Astrocyte (in vitro differentiated cells and primary cell): ENCODE measurements at regions not wholly inside any gene's neighbourhood (a gene's known extent, or its start where the extent isn't known, plus 50 kb on each side); places are given as distances from the start of the nearest gene placed in this dataset.

Experiments used
- DNase-seq: peaks from one replicate; pipeline ENCODE4 v3.0.0-alpha.2; 2010; ENCODE audit warnings: low read depth
- FAIRE-seq: peaks from 2 replicates; lab custom pipeline; 2011; peaks lifted over from hg19 to GRCh38; lab: Jason Lieb, UNC
- H2AFZ ChIP-seq: 2 replicates; pipeline ENCODE4 v1.6.0; 2012; ENCODE audit warnings: low read depth, low read length, inconsistent platforms
- H3K27ac ChIP-seq: 2 replicates; pipeline ENCODE4 v1.5.1; 2011; ENCODE audit warnings: low read depth, low read length, inconsistent platforms
- H3K27me3 ChIP-seq: 2 replicates; pipeline ENCODE4 v1.6.0; 2011; ENCODE audit warnings: low read length, inconsistent platforms; ENCODE audit not compliant: insufficient read depth
- H3K36me3 ChIP-seq: 2 replicates; pipeline ENCODE4 v1.5.1; 2011; ENCODE audit warnings: low read length, inconsistent platforms; ENCODE audit not compliant: insufficient read depth
- H3K4me1 ChIP-seq: 2 replicates; pipeline ENCODE4 v1.5.1; 2011; ENCODE audit warnings: low read length, inconsistent platforms; ENCODE audit not compliant: insufficient read depth
- H3K4me2 ChIP-seq: 2 replicates; pipeline ENCODE4 v1.6.0; 2012; ENCODE audit warnings: low read length, inconsistent platforms
- H3K4me3 ChIP-seq: 2 replicates; pipeline ENCODE4 v1.5.1; 2011; ENCODE audit warnings: low read depth, mild to moderate bottlenecking, low read length, inconsistent platforms; ENCODE audit not compliant: insufficient read depth
- H3K79me2 ChIP-seq: 2 replicates; pipeline ENCODE4 v1.6.0; 2012; ENCODE audit warnings: mild to moderate bottlenecking, low read length, inconsistent platforms; ENCODE audit not compliant: insufficient read depth
- H3K9ac ChIP-seq: 2 replicates; pipeline ENCODE4 v1.6.0; 2012; ENCODE audit warnings: mild to moderate bottlenecking, low read length, inconsistent platforms
- H3K9me3 ChIP-seq: 2 replicates; pipeline ENCODE4 v1.5.1; 2012; ENCODE audit warnings: low read depth, mild to moderate bottlenecking, low read length, inconsistent platforms; ENCODE audit not compliant: insufficient read depth
- H4K20me1 ChIP-seq: 2 replicates; pipeline ENCODE4 v1.6.0; 2012; ENCODE audit warnings: low read length, inconsistent platforms; ENCODE audit not compliant: insufficient read depth
- H3K27ac Mint-ChIP-seq: one replicate; pipeline ENCODE4 v1.8.0; 2021; ENCODE audit warnings: mild to moderate bottlenecking, mixed read lengths; ENCODE audit not compliant: unreplicated experiment
- H3K27me3 Mint-ChIP-seq: one replicate; pipeline ENCODE4 v1.8.0; 2021; ENCODE audit warnings: low read depth, mixed read lengths; ENCODE audit not compliant: unreplicated experiment
- H3K36me3 Mint-ChIP-seq: one replicate; pipeline ENCODE4 v1.8.0; 2021; ENCODE audit warnings: low read depth, mixed read lengths; ENCODE audit not compliant: unreplicated experiment
- H3K4me1 Mint-ChIP-seq: one replicate; pipeline ENCODE4 v1.8.0; 2021; ENCODE audit warnings: low read depth, mixed read lengths; ENCODE audit not compliant: unreplicated experiment
- H3K4me3 Mint-ChIP-seq: one replicate; pipeline ENCODE4 v1.8.0; 2021; ENCODE audit warnings: mild to moderate bottlenecking, moderate library complexity, mixed read lengths; ENCODE audit not compliant: unreplicated experiment
- H3K9me3 Mint-ChIP-seq: one replicate; pipeline ENCODE4 v1.8.0; 2021; ENCODE audit warnings: mild to moderate bottlenecking, mixed read lengths; ENCODE audit not compliant: unreplicated experiment
- EZH2 ChIP-seq: IDR thresholded peaks from 2 replicates; pipeline ENCODE4 v1.6.1; 2012; ENCODE audit warnings: mild to moderate bottlenecking, low read length, inconsistent platforms; ENCODE audit not compliant: insufficient read depth
- TF ChIP-seq, protein P1 (sequence below): IDR thresholded peaks from 2 replicates; pipeline ENCODE4 v1.5.1; 2011; ENCODE audit warnings: low read depth, mild to moderate bottlenecking, inconsistent platforms, low read length, moderate library complexity; ENCODE audit not compliant: insufficient read depth

DNA sequence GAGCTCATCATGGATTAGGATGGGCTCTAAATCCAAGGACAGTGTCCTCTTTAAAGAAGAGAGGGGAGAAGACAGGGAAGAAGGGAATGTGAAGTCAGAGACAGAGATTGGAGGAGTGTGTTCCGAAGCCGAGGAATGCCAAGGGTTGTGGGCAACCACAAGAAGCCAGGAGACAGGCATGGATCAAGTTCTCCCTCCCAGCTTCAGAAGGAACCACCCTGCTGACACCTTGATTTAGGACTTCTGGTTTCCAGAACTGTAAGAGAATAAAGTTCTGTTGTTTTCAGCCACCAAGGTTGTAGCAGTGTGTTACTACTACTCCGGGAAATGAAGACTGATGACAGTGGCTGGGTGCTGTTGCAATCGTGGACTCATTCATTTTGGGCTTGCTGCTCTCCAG is 120.1 kb downstream of the RPS12 start:
- no peak for TF ChIP-seq EZH2
- Histone ChIP-seq H3K4me3 (no peak overlapping the region), H2AFZ (no peak overlapping the region), H3K27ac (no peak overlapping the region), H3K79me2 (no peaks in the 10 kb centered on the region), H3K4me2 (no peak overlapping the region), H4K20me1 (no peaks in the 10 kb centered on the region), H3K9ac (no peak overlapping the region), H3K27me3 (no peaks in the 10 kb centered on the region), H3K36me3 (no peaks in the 10 kb centered on the region), H3K4me1 (peaks cover 18% of the 10 kb centered on the region), H3K9me3 (no peaks in the 10 kb centered on the region)
- Mint-ChIP-seq H3K36me3 (no peaks in the 10 kb centered on the region), H3K27me3 (no peaks in the 10 kb centered on the region), H3K4me3 (no peak overlapping the region), H3K9me3 (no peaks in the 10 kb centered on the region), H3K27ac (peak overlapping the region; percentile 35), H3K4me1 (peaks cover 33% of the 10 kb centered on the region)
- peak; percentile 56 for FAIRE-seq
- DNase-seq = peak; percentile 58

DNA sequence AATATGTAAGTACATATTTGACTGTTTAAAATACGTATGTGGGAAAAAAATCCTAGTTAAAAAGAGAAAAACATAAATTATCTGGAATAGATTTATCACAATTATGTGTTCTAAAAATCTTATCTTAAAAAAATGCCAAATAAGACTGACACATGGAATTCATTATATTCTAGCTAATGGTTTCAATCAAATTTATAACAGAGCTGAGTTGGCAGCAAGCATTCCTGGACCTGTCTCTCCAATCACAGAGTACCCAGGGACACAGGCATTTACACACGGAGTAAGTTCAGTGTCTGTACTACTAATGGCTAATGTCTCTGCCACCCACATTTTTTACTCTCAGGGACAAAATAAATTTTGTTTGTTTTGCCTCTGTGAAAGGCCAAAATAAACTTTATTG is 122.3 kb downstream of the RPS12 start:
- no peak for FAIRE-seq
- no peak overlapping the region for H3K4me3 ChIP-seq
- H3K4me1 ChIP-seq = peaks cover 18% of the 10 kb centered on the region
- H3K36me3 Mint-ChIP-seq = no peaks in the 10 kb centered on the region
- TF ChIP-seq EZH2 = no peak
- TF ChIP-seq, protein P1, sequence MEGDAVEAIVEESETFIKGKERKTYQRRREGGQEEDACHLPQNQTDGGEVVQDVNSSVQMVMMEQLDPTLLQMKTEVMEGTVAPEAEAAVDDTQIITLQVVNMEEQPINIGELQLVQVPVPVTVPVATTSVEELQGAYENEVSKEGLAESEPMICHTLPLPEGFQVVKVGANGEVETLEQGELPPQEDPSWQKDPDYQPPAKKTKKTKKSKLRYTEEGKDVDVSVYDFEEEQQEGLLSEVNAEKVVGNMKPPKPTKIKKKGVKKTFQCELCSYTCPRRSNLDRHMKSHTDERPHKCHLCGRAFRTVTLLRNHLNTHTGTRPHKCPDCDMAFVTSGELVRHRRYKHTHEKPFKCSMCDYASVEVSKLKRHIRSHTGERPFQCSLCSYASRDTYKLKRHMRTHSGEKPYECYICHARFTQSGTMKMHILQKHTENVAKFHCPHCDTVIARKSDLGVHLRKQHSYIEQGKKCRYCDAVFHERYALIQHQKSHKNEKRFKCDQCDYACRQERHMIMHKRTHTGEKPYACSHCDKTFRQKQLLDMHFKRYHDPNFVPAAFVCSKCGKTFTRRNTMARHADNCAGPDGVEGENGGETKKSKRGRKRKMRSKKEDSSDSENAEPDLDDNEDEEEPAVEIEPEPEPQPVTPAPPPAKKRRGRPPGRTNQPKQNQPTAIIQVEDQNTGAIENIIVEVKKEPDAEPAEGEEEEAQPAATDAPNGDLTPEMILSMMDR = no peak
- no peak for DNase-seq
- H3K4me3 Mint-ChIP-seq = no peak overlapping the region
- no peaks in the 10 kb centered on the region for H3K36me3 ChIP-seq
- H3K27ac ChIP-seq = no peak overlapping the region
- H2AFZ ChIP-seq = no peak overlapping the region
- no peaks in the 10 kb centered on the region for H3K79me2 ChIP-seq
- H3K9me3 Mint-ChIP-seq = peaks cover 5% of the 10 kb centered on the region
- no peaks in the 10 kb centered on the region for H4K20me1 ChIP-seq
- no peaks in the 10 kb centered on the region for H3K27me3 ChIP-seq
- H3K4me2 ChIP-seq = no peak overlapping the region
- no peaks in the 10 kb centered on the region for H3K27me3 Mint-ChIP-seq
- no peak overlapping the region for H3K27ac Mint-ChIP-seq
- no peak overlapping the region for H3K9ac ChIP-seq
- peaks cover 30% of the 10 kb centered on the region for H3K4me1 Mint-ChIP-seq
- no peaks in the 10 kb centered on the region for H3K9me3 ChIP-seq

DNA sequence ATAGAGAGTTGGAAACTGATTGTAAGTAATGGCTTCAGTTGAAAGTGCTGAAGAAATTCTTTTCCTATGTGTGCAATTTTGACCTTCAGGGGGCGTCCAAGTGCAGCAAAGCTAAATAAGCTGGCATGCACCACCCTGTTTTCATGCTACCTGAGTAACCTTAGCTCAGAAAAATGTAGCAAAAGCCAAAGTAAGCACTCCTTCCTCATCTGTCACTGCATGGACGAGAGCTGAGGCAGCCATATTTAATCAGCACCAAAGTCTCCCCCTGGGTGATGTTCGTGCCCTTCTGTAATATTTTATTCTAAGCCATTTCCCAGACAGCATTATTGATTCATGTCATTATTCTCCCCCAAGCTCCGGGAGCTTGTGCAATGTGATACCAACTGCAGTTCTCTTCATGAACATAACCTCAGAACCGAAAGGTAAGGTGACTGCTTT is 123.1 kb downstream of the RPS12 start:
- no peak overlapping the region for H3K4me2 ChIP-seq
- no peak overlapping the region for H2AFZ ChIP-seq
- Mint-ChIP-seq H3K4me3 (no peak overlapping the region), H3K36me3 (no peaks in the 10 kb centered on the region), H3K27me3 (no peaks in the 10 kb centered on the region), H3K9me3 (peaks cover 5% of the 10 kb centered on the region), H3K4me1 (peaks cover 22% of the 10 kb centered on the region), H3K27ac (no peak overlapping the region)
- H3K4me1 ChIP-seq = peaks cover 11% of the 10 kb centered on the region
- H3K79me2 ChIP-seq = no peaks in the 10 kb centered on the region
- no peaks in the 10 kb centered on the region for H3K9me3 ChIP-seq
- FAIRE-seq = no peak
- DNase-seq = peak; percentile 16
- no peak overlapping the region for H3K9ac ChIP-seq
- H4K20me1 ChIP-seq = no peaks in the 10 kb centered on the region
- no peaks in the 10 kb centered on the region for H3K36me3 ChIP-seq
- H3K27me3 ChIP-seq = no peaks in the 10 kb centered on the region
- no peak overlapping the region for H3K27ac ChIP-seq
- no peak overlapping the region for H3K4me3 ChIP-seq
- TF ChIP-seq, protein P1 = peak; percentile 68
- no peak for TF ChIP-seq EZH2
